Neural progenitor cell (in vitro differentiated cells): ENCODE measurements at regions not wholly inside any gene's neighbourhood (a gene's known extent, or its start where the extent isn't known, plus 50 kb on each side); places are given as distances from the start of the nearest gene placed in this dataset.

Experiments
- DNase-seq: peaks from one replicate; pipeline ENCODE4 v3.0.0-alpha.2; 2016; ENCODE audit warnings: low spot score
- H2AFZ ChIP-seq: fragments of 200-600 bp; sonication (generic); replicated peaks from 2 replicates; pipeline ENCODE4 v1.6.1; 2016; ENCODE audit warnings: antibody characterized with exemption
- H3F3A ChIP-seq: fragments of 200-600 bp; sonication (generic); 2 replicates; pipeline ENCODE4 v1.6.1; 2016; ENCODE audit warnings: antibody characterized with exemption, low read depth
- H3K27ac ChIP-seq: fragments of 200-600 bp; sonication (generic); 2 replicates; pipeline ENCODE4 v1.5.1; 2016; ENCODE audit warnings: mild to moderate bottlenecking
- H3K27me3 ChIP-seq: fragments of 200-600 bp; sonication (generic); 2 replicates; pipeline ENCODE4 v1.6.1; 2016; ENCODE audit warnings: mild to moderate bottlenecking, moderate library complexity
- H3K36me3 ChIP-seq: fragments of 200-600 bp; sonication (generic); 2 replicates; pipeline ENCODE4 v1.5.1; 2016
- H3K4me1 ChIP-seq: fragments of 200-600 bp; sonication (generic); 2 replicates; pipeline ENCODE4 v1.6.1; 2016; ENCODE audit warnings: mixed run types
- H3K4me2 ChIP-seq: fragments of 200-600 bp; sonication (generic); 2 replicates; pipeline ENCODE4 v1.6.1; 2016
- H3K4me3 ChIP-seq: fragments of 200-600 bp; sonication (generic); 2 replicates; pipeline ENCODE4 v1.5.1; 2016
- H3K79me2 ChIP-seq: fragments of 200-600 bp; sonication (generic); 2 replicates; pipeline ENCODE4 v1.6.1; 2016; ENCODE audit warnings: low read depth
- H3K9ac ChIP-seq: fragments of 200-600 bp; sonication (generic); 2 replicates; pipeline ENCODE4 v1.6.1; 2016
- H3K9me3 ChIP-seq: fragments of 200-600 bp; sonication (generic); 2 replicates; pipeline ENCODE4 v1.5.1; 2016; ENCODE audit warnings: low read depth
- H4K20me1 ChIP-seq: fragments of 200-600 bp; sonication (generic); 2 replicates; pipeline ENCODE4 v1.6.1; 2016; ENCODE audit warnings: low read depth
- H3K27ac Mint-ChIP-seq: 3 replicates; pipeline ENCODE4 v1.8.0; 2021; ENCODE audit warnings: mixed read lengths
- H3K27me3 Mint-ChIP-seq: 2 replicates; pipeline ENCODE4 v1.8.0; 2022; ENCODE audit warnings: low read depth, mild to moderate bottlenecking, inconsistent platforms, moderate library complexity, mixed read lengths; ENCODE audit not compliant: insufficient read depth
- H3K36me3 Mint-ChIP-seq: 3 replicates; pipeline ENCODE4 v1.8.0; 2021; ENCODE audit warnings: mixed read lengths
- H3K4me1 Mint-ChIP-seq: 3 replicates; pipeline ENCODE4 v1.8.0; 2021; ENCODE audit warnings: mixed read lengths
- H3K4me3 Mint-ChIP-seq: 3 replicates; pipeline ENCODE4 v1.8.0; 2021; ENCODE audit warnings: mild to moderate bottlenecking, moderate library complexity, mixed read lengths
- H3K9me3 Mint-ChIP-seq: 3 replicates; pipeline ENCODE4 v1.8.0; 2020; ENCODE audit warnings: mixed read lengths
- CTCF ChIP-seq: fragments of 200-600 bp; sonication (generic); IDR thresholded peaks from 2 replicates; pipeline ENCODE4 v1.5.1; 2017; ENCODE audit warnings: antibody characterized with exemption, mild to moderate bottlenecking
- EZH2 ChIP-seq: fragments of 200-600 bp; sonication (generic); IDR thresholded peaks from 2 replicates; pipeline ENCODE4 v1.6.1; 2017; ENCODE audit warnings: antibody characterized with exemption, mild to moderate bottlenecking, moderate library complexity
- EZH2phosphoT487 ChIP-seq: fragments of 200-600 bp; sonication (generic); IDR thresholded peaks from 2 replicates; pipeline ENCODE4 v1.6.1; 2017; ENCODE audit warnings: antibody characterized with exemption

GRCh38 chr18:63071701-63072141, 247.8 kb downstream of the BCL2 start:
- no peaks in the 10 kb centered on the region for H3K9me3 Mint-ChIP-seq
- H3K36me3 ChIP-seq, result no peaks in the 10 kb centered on the region
- H3K4me1 Mint-ChIP-seq, result peaks cover 5% of the 10 kb centered on the region
- H3K4me3 Mint-ChIP-seq, result no peak overlapping the region
- H3K9me3 ChIP-seq, result no peaks in the 10 kb centered on the region
- no peak for DNase-seq
- peaks cover 2% of the 10 kb centered on the region for H3K27me3 Mint-ChIP-seq
- H3K4me1 ChIP-seq, result peaks cover 3% of the 10 kb centered on the region
- no peak overlapping the region for H3K27ac ChIP-seq
- H3K27ac Mint-ChIP-seq, result no peak overlapping the region
- no peaks in the 10 kb centered on the region for H3K36me3 Mint-ChIP-seq
- H3K79me2 ChIP-seq, result no peaks in the 10 kb centered on the region
- TF ChIP-seq EZH2phosphoT487 (no peak), CTCF (no peak)
- H2AFZ ChIP-seq, result no peak overlapping the region
- no peaks in the 10 kb centered on the region for H3K27me3 ChIP-seq
- no peak overlapping the region for H3K4me2 ChIP-seq
- no peak overlapping the region for H3K4me3 ChIP-seq
- no peaks in the 10 kb centered on the region for H3F3A ChIP-seq
- H4K20me1 ChIP-seq, result no peaks in the 10 kb centered on the region
- no peak overlapping the region for H3K9ac ChIP-seq

- H3K27ac Mint-ChIP-seq, result no peak overlapping the region
- Histone ChIP-seq H3K4me3 (no peak overlapping the region), H3K27me3 (no peaks in the 10 kb centered on the region), H3K9ac (no peak overlapping the region), H3K27ac (no peak overlapping the region), H2AFZ (no peak overlapping the region), H3K4me2 (no peak overlapping the region), H3K79me2 (no peaks in the 10 kb centered on the region), H3F3A (no peaks in the 10 kb centered on the region), H3K9me3 (no peaks in the 10 kb centered on the region), H4K20me1 (no peaks in the 10 kb centered on the region), H3K36me3 (no peaks in the 10 kb centered on the region), H3K4me1 (peaks cover 3% of the 10 kb centered on the region)
- peaks cover 5% of the 10 kb centered on the region for H3K4me1 Mint-ChIP-seq
- no peak for DNase-seq
- H3K36me3 Mint-ChIP-seq, result no peaks in the 10 kb centered on the region
- TF ChIP-seq EZH2, result no peak
- TF ChIP-seq CTCF, result no peak
- no peaks in the 10 kb centered on the region for H3K9me3 Mint-ChIP-seq
- H3K4me3 Mint-ChIP-seq, result no peak overlapping the region
- H3K27me3 Mint-ChIP-seq, result peaks cover 2% of the 10 kb centered on the region
These were observed 248.6 kb downstream of the BCL2 start for GRCh38 chr18:63070767-63071502.

- Mint-ChIP-seq H3K4me3 (no peak overlapping the region), H3K9me3 (no peaks in the 10 kb centered on the region), H3K36me3 (no peaks in the 10 kb centered on the region), H3K4me1 (no peaks in the 10 kb centered on the region), H3K27me3 (peaks cover 2% of the 10 kb centered on the region), H3K27ac (no peak overlapping the region)
- TF ChIP-seq CTCF (no peak), EZH2 (no peak), EZH2phosphoT487 (no peak)
- Histone ChIP-seq H3K9me3 (no peaks in the 10 kb centered on the region), H3K4me1 (no peaks in the 10 kb centered on the region), H3K4me3 (no peak overlapping the region), H3K9ac (no peak overlapping the region), H3F3A (no peaks in the 10 kb centered on the region), H2AFZ (no peak overlapping the region), H3K4me2 (no peak overlapping the region), H4K20me1 (no peaks in the 10 kb centered on the region), H3K27ac (no peak overlapping the region), H3K27me3 (no peaks in the 10 kb centered on the region), H3K79me2 (no peaks in the 10 kb centered on the region), H3K36me3 (no peaks in the 10 kb centered on the region)
- DNase-seq, result no peak
These were observed 250.1 kb downstream of the BCL2 start for GRCh38 chr18:63069496-63069895.
